Fibroblast of the aortic adventitia (primary cell): ENCODE measurements at regions not wholly inside any gene's neighbourhood (a gene's known extent, or its start where the extent isn't known, plus 50 kb on each side); places are given as distances from the start of the nearest gene placed in this dataset.

Experiments used
- DNase-seq: peaks from one replicate; pipeline ENCODE4 v3.0.0-alpha.2; 2010; ENCODE audit warnings: low read depth
- H3K4me3 ChIP-seq: 2 replicates; pipeline ENCODE4 v1.5.1; 2011; ENCODE audit warnings: low read depth, mild to moderate bottlenecking, control low read depth, low read length, moderate library complexity
- TF ChIP-seq, protein P1 (sequence below): IDR thresholded peaks from 2 replicates; pipeline ENCODE4 v1.5.1; 2011; ENCODE audit warnings: mild to moderate bottlenecking, low read length, control low read depth, inconsistent platforms; ENCODE audit not compliant: insufficient read depth

DNA sequence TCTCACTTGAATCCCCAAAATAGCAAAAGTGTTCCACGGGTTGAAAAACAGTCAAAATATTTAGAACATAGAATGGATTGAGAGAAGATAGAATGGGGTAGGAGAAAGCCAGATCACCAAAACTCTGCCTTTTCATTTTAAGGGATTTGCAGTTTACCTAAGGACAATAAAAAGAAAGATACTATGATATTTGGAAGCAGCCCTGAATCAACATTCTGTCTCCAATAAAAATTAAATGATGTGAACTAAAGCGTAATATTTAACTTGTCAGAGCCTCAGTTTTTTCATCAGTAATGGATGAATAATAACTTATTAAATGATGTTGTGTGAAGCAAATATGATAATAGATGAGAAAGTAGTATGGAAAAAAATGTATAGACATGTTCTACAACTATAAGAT lies 100.2 kb upstream of the REG3G start:
- H3K4me3 ChIP-seq, result no peak overlapping the region
- DNase-seq, result no peak
- TF ChIP-seq, protein P1, sequence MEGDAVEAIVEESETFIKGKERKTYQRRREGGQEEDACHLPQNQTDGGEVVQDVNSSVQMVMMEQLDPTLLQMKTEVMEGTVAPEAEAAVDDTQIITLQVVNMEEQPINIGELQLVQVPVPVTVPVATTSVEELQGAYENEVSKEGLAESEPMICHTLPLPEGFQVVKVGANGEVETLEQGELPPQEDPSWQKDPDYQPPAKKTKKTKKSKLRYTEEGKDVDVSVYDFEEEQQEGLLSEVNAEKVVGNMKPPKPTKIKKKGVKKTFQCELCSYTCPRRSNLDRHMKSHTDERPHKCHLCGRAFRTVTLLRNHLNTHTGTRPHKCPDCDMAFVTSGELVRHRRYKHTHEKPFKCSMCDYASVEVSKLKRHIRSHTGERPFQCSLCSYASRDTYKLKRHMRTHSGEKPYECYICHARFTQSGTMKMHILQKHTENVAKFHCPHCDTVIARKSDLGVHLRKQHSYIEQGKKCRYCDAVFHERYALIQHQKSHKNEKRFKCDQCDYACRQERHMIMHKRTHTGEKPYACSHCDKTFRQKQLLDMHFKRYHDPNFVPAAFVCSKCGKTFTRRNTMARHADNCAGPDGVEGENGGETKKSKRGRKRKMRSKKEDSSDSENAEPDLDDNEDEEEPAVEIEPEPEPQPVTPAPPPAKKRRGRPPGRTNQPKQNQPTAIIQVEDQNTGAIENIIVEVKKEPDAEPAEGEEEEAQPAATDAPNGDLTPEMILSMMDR, result no peak

DNA sequence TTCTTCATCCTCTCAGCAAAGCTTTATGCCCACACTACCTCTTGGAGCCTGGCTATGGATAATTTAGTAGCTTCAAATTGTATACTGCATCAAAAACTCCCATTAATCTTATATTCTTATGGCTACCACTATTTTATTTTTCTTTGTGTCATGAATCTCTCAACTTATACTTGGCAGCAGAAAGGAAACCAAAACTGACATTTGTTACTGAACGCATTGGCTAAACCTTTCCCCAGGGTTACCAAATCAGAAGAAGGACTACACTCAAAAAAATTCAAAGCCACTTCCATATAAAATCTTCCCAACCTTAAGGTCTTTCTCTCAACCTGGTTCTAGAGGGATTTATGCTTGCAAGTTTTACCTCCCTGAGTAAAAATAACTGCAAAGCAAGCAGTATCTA lies 97.0 kb upstream of the REG3G start:
- no peak for DNase-seq
- no peak overlapping the region for H3K4me3 ChIP-seq
- TF ChIP-seq, protein P1, result no peak

DNA sequence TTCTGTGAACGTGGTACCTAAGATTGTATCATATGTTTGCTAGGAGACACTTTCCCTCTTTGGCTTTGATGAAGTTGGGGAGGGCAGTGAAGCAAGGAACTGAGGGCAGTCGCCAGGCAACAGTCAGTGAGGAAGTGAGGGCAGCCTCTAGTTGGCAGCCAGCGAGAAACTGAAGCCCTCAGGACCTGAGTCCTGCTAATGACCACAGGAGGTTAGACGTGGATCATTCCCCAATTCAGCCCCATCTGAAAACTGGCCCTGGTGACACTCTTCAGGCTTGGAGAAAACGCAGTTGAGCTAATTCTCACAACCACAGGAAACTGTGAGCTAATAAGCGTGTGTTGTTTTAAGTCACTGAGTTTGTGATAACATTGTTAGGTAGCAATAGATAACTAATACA lies 84.5 kb upstream of the REG3G start:
- H3K4me3 ChIP-seq, result no peak overlapping the region
- DNase-seq, result no peak
- TF ChIP-seq, protein P1, result no peak

DNA sequence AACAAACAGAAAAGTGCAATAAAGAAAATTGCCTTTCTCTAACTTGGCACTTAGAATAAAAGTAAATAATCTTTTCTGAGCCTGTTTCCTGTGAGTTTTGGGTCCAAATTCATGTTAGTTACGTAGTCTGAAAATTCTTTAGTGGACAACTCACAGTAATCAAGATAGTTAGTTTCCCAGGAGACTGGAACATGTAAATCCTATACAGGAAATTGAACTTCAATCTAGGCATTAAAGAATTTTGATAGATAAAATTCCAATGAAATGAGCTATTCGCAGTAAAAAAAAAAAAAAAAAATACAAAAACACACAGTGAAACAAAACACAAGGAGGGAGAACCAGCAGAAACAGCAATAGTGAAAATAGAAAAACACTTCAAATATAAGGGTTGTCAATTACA lies 83.8 kb upstream of the REG3G start:
- no peak overlapping the region for H3K4me3 ChIP-seq
- TF ChIP-seq, protein P1, result no peak
- no peak for DNase-seq

DNA sequence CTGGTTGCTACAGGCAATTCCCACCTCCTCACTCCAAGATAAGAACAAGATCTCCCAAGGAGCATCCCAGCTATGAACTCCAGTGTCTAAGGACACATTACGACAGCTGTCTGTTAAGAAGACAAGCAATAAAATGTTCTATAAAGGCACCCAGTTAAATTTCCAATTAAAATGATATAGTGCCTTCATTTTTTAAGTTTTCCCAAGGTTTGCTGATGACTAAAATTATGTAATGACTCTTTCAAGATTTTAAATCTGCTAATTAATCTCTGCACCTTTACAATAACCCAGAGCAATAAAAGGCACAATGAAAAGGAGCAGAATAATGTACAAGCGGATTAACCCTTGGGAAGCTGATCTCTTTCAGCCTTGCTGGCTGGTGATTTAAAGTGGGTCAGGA lies 61.6 kb upstream of the REG3G start:
- no peak overlapping the region for H3K4me3 ChIP-seq
- no peak for DNase-seq
- TF ChIP-seq, protein P1, result no peak

DNA sequence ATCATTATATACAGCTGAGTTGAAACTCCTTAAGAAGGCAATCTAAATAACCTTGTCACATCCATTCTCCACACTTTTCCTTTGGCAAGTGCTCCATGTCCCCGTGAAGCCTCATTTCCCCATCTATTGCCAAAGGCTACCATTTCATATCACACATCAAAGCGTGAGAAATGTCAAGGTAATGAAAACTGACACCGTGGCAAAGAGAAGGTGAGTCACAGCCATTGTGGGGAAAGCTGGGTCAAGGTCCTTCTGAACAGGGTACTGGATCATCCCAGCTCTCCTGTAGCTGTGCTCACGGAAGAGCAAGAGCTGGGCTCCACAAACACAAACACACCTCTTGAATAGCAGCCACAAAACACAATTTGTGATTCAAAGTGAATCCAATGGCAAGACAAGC lies 58.2 kb upstream of the REG3G start:
- TF ChIP-seq, protein P1, result no peak
- no peak overlapping the region for H3K4me3 ChIP-seq
- no peak for DNase-seq

DNA sequence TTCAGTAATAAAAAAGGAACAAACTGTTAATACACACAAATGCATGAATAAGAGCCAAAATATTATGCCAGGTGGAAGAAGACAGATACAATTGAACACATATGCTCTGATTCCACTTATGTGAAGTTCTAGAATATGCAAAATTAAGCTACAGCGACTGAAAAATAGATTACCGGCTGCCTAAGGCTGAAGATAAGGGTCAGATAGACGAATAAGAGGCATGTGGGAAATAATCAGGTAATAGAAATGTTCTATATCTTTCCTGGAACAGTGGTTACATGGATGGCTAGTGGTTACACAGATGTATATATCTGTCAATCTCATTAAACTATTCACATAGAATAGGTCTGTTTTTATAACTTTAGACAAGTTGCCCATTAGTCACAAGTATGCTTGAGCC lies 51.9 kb upstream of the REG3G start:
- DNase-seq, result no peak
- TF ChIP-seq, protein P1, result no peak
- H3K4me3 ChIP-seq, result no peak overlapping the region
